NCI-H2227 treated with DMSO at 0.1 percent for 48 hours (cell line): ENCODE measurements at regions not wholly inside any gene's neighbourhood (a gene's known extent, or its start where the extent isn't known, plus 50 kb on each side); places are given as distances from the start of the nearest gene placed in this dataset.
A peak's percentile ranks its signal among the peaks of the same experiment; 100 is the strongest.
"Not testable (repeated sequence)": the region's sequence is repeated elsewhere in the genome, so short reads cannot be mapped to it uniquely, and the experiment has no call there.

Experiments
- DNase-seq: peaks from one replicate; lab custom pipeline; 2025; lab: John Stamatoyannopoulos, UW

GRCh38 chr7:84730864-84731263 is 456.0 kb downstream of the SEMA3D start:
- not testable (repeated sequence) for DNase-seq

DNA sequence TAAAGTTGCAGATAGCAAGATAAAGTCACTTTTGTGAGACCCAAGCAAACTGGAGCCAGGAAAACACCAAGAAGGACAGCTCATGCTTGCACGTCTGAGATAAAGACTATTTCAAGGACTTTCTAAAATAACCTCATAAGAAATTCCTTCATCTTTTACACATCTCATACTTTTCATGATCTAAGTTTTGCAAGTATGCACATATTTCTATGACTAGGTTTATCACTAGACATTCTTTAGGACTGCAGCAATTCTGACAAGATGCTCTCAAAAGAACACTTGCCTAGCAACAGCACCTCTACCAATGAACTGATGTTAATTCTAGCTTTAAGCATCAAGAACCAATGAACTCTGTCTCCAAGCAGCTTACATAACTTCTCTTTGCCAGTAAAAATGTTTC is 457.6 kb downstream of the SEMA3D start:
- no peak for DNase-seq

DNA sequence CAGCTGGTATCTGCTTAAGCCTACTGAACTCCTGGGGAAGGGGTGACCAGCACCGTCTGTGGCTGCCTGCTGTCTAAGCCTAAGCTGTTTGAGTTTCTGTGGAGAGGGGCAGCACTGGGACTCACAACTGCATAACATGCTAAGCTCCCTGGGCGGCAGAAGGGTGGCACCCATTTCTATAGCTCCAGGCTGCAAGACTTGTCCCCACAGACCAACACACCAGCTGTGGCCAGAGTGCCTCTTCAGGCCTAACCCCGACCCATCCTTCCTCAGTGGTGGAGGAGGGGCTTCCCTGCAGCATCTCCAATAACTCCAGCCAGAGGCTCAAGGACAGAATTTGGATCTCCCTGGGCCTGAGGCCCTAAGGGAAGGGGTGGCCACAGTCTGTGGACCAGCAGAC is 464.1 kb downstream of the SEMA3D start:
- DNase-seq: no peak

- DNase-seq: no peak
Observed at GRCh38 chr7:84722086-84722485, 464.8 kb downstream of the SEMA3D start.

- no peak for DNase-seq
Observed at GRCh38 chr7:84720456-84721097, 466.3 kb downstream of the SEMA3D start.

DNA sequence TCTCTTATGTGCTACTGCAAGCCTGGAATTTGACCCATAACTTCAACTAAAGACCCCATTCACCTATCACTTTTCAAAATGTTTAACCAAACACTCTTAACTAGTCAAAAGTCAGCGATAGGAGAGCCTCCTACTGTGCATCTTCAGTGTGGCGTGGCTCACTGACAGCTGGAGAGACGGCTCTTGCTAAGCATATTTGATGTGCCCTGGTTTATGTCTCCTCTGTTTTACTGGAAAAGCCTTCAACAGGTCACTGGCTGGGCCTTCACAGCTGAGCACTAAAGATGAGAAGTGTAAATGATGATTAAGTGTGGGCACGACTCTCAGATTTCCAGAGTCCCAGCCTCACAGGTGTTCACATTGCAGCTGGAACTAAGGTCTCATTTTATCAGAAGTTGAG is 472.1 kb downstream of the SEMA3D start:
- peak; percentile 20 for DNase-seq

GRCh38 chr7:84712374-84713121 is 474.3 kb downstream of the SEMA3D start:
- no peak for DNase-seq

DNA sequence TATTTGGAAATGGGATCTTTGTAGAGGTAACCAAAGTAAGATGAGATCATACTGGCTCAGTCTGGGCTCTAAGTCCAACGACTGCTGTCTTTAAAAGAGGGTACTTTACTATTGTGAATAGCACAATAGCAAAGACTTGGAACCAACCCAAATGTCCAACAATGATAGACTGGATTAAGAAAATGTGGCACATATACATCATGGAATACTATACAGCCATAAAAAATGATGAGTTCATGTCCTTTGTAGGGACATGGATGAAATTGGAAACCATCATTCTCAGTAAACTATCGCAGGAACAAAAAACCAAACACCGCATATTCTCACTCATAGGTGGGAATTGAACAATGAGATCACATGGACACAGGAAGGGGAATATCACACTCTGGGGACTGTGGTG is 476.3 kb downstream of the SEMA3D start:
- DNase-seq: not testable (repeated sequence)

- no peak for DNase-seq
Observed at GRCh38 chr7:84705706-84706105, 481.1 kb downstream of the SEMA3D start.

- DNase-seq: no peak
Observed at GRCh38 chr7:84705079-84705478, 481.8 kb downstream of the SEMA3D start.

GRCh38 chr7:84704380-84704779 is 482.5 kb downstream of the SEMA3D start:
- no peak for DNase-seq

DNA sequence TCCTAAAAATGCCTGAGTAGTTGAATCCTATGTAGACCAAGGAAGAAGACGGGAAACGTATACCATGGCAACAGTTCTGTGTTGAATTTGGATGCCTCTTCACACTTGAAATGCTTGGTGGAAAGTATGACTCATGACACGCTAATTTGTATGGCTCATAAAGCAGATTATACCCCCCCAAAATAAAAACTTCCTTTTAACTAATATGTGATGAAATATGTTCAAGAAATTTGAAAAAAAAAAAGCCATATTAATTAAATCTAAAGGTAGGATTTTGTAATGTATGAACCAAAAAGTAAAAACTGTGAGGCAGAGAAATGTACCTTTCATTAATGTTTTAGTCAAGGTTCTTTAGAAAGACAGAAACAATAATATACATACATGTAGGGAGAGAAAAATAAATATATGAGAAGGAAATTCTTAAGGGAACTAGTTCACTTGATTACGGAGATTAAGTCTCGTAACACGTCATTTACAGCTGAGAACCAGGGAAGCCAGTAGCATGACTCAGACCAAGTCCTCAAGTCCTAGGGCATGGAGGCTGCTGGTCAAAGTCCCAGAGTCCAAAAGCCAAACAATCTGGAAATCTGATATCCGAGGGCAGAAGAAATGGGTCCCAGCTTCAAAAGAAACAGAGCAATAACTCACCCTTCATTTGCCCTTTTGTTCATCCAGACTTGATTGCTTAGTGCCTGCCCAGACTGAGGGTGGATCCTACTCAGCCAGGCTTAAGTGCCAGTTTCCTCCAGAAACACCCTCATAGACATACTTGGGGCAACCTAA is 485.1 kb downstream of the SEMA3D start:
- no peak for DNase-seq

GRCh38 chr7:84700563-84701370 is 486.1 kb downstream of the SEMA3D start:
- no peak for DNase-seq

DNA sequence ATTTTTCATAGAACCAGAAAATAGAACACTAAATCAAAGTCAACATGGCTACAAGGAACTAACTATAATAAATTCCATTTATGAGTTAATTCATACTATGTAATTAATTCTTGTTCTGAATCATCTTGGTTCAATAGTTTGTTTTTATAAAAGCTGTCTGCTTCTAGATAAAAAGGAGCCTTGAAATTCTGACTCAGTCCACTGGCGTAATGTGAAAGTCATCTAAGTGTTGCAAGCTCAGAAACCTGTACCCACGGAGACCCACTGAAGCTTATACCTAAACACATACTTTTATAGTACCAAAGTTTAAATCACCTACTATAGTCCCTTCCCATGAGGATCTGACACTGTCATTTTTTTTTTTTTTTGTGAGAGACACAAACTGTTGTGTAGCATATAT is 489.4 kb downstream of the SEMA3D start:
- no peak for DNase-seq

GRCh38 chr7:84693483-84693882 is 493.4 kb downstream of the SEMA3D start:
- no peak for DNase-seq

GRCh38 chr7:84688671-84689070 is 494.1 kb upstream of the SEMA3A start:
- DNase-seq: no peak

DNA sequence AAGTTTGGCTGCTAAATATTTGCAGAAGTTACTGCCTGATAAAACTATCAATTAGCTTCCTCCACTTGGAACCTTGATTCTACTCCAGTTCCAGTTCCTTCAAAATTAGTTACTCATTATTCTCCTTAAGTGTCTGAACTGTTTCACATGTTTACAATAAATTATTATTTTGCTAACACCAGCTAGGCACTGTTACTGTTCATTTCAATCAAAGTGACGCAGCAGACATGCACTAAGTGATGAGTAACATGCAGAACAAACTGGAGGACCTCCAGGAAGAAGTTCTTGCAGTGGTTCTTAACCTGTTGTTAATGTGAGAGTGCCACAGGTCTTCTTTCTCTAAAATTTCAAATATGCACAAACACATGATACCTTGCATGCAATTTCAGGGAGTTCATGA is 491.8 kb upstream of the SEMA3A start:
- no peak for DNase-seq

GRCh38 chr7:84684836-84685480 is 490.4 kb upstream of the SEMA3A start:
- no peak for DNase-seq

GRCh38 chr7:84682543-84682942 is 488.0 kb upstream of the SEMA3A start:
- DNase-seq: no peak

- no peak for DNase-seq
Observed at GRCh38 chr7:84678841-84679240, 484.3 kb upstream of the SEMA3A start.

DNA sequence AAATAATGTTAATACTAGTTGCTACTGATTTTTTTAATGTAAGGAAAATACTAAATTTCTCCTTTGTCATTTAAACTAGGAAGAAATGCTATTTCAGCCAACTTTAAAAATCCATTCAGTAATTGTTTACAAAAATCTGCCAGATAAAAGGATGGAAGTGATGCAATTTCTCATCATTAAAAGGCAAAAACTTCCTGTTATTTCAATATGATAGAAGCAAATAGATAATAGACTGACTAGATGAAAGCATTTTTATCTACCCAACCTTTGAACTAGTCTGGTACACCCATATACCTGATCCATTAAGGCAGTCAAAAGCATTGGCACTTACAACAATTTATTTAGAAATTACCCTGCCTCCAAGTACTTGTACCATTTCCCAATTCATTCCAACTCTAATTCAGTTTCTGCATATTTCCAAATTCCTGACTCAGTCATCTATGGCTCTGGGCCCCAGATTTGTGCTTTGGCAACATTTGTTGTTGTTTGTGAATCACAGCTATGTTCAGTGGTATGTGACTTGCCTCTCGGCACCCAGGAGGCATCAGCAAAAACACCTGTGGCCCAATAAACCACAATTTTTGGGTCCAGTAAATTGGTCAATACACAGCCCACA is 482.6 kb upstream of the SEMA3A start:
- no peak for DNase-seq
